HEK293 (cell line): ENCODE measurements at regions not wholly inside any gene's neighbourhood (a gene's known extent, or its start where the extent isn't known, plus 50 kb on each side); places are given as distances from the start of the nearest gene placed in this dataset.

Source experiments
- CTCF ChIA-PET: fragments of 350-600 bp; formaldehyde crosslinking; extraction: SDS; loops from one replicate; lab custom pipeline; 2021; ENCODE audit warnings: antibody characterized with exemption; lab: Yijun Ruan, JAX
- POLR2A ChIA-PET: fragments of 300-600 bp; formaldehyde crosslinking; extraction: SDS; loops from one replicate; lab custom pipeline; 2020; ENCODE audit warnings: antibody characterized with exemption, inconsistent platforms; lab: Yijun Ruan, JAX
- H3K27ac ChIP-seq: fragments of 200-500 bp; sonication (Bioruptor generic); 2 replicates; pipeline ENCODE4 v1.5.1; 2014; ENCODE audit warnings: low read depth, low read length, control low read depth, inconsistent platforms; ENCODE audit errors: extremely low read depth
- H3K36me3 ChIP-seq, 2 experiments: fragments of 200-500 bp in 1 of 2; sonication (Bioruptor generic) in 1 of 2; 1 replicate in 1 of 2; 2 replicates in 1 of 2; pipeline ENCODE4 v1.5.1; 2014 to 2017; ENCODE audit warnings: inconsistent platforms in 2 of 2, low read length in 2 of 2; ENCODE audit not compliant: control insufficient read depth in 2 of 2, insufficient read depth in 1 of 2
- H3K4me1 ChIP-seq: fragments of 200-500 bp; sonication (Bioruptor generic); 2 replicates; pipeline ENCODE4 v1.5.1; 2014; ENCODE audit warnings: mild to moderate bottlenecking, low read length, inconsistent platforms; ENCODE audit not compliant: control insufficient read depth, insufficient read depth
- H3K4me3 ChIP-seq: 2 replicates; pipeline ENCODE4 v1.5.1; 2011; ENCODE audit warnings: low read depth, mild to moderate bottlenecking, control low read depth, low read length, moderate library complexity
- H3K9me3 ChIP-seq: fragments of 200-500 bp; sonication (Bioruptor generic); 2 replicates; pipeline ENCODE4 v1.5.1; 2014; ENCODE audit warnings: low read depth, low read length, inconsistent platforms; ENCODE audit not compliant: control insufficient read depth, insufficient read depth
- GFI1B ChIP-seq: fragments of 450-650 bp; formaldehyde crosslinking; IDR thresholded peaks from 2 replicates; pipeline ENCODE4 v1.5.1; 2016; ENCODE audit warnings: missing biosample characterization, missing genetic modification characterization
- KLF7 ChIP-seq: fragments of 450-650 bp; formaldehyde crosslinking; IDR thresholded peaks from 2 replicates; pipeline ENCODE4 v1.5.1; 2016; ENCODE audit warnings: missing biosample characterization, missing genetic modification characterization, borderline replicate concordance
- RBAK ChIP-seq: fragments of 450-650 bp; formaldehyde crosslinking; IDR thresholded peaks from 2 replicates; pipeline ENCODE4 v1.5.1; 2016; ENCODE audit warnings: missing biosample characterization, missing genetic modification characterization
- ZNF121 ChIP-seq: fragments of 450-650 bp; formaldehyde crosslinking; IDR thresholded peaks from 2 replicates; pipeline ENCODE4 v1.5.1; 2016; ENCODE audit warnings: missing biosample characterization, missing genetic modification characterization
- ZNF140 ChIP-seq: fragments of 450-650 bp; formaldehyde crosslinking; IDR thresholded peaks from 2 replicates; pipeline ENCODE4 v1.5.1; 2016; ENCODE audit warnings: missing biosample characterization, missing genetic modification characterization
- ZNF174 ChIP-seq: fragments of 450-650 bp; formaldehyde crosslinking; IDR thresholded peaks from 2 replicates; pipeline ENCODE4 v1.5.0; 2017; ENCODE audit warnings: missing biosample characterization, mild to moderate bottlenecking, missing genetic modification characterization
- ZNF211 ChIP-seq: fragments of 450-650 bp; formaldehyde crosslinking; IDR thresholded peaks from 2 replicates; pipeline ENCODE4 v1.5.1; 2016; ENCODE audit warnings: low read depth, missing biosample characterization, missing genetic modification characterization
- ZNF266 ChIP-seq: fragments of 450-650 bp; formaldehyde crosslinking; IDR thresholded peaks from 2 replicates; pipeline ENCODE4 v1.5.1; 2016; ENCODE audit warnings: missing biosample characterization, missing genetic modification characterization, low read depth
- ZNF354C ChIP-seq: fragments of 450-650 bp; formaldehyde crosslinking; IDR thresholded peaks from 2 replicates; pipeline ENCODE4 v1.5.1; 2016; ENCODE audit warnings: missing biosample characterization, missing genetic modification characterization, low read depth, borderline replicate concordance
- ZNF362 ChIP-seq: fragments of 450-650 bp; formaldehyde crosslinking; IDR thresholded peaks from 2 replicates; pipeline ENCODE4 v1.5.1; 2016; ENCODE audit warnings: missing biosample characterization, missing genetic modification characterization
- ZNF433 ChIP-seq: fragments of 450-650 bp; formaldehyde crosslinking; IDR thresholded peaks from 2 replicates; pipeline ENCODE4 v1.5.1; 2016; ENCODE audit warnings: missing biosample characterization, missing genetic modification characterization, low read depth
- ZNF521 ChIP-seq: fragments of 450-650 bp; formaldehyde crosslinking; IDR thresholded peaks from 2 replicates; pipeline ENCODE4 v1.5.1; 2017; ENCODE audit warnings: missing biosample characterization, mild to moderate bottlenecking, missing genetic modification characterization
- ZNF571 ChIP-seq: fragments of 450-650 bp; formaldehyde crosslinking; IDR thresholded peaks from 2 replicates; pipeline ENCODE4 v1.5.0; 2017; ENCODE audit warnings: missing biosample characterization, missing genetic modification characterization
- ZNF621 ChIP-seq: fragments of 450-650 bp; formaldehyde crosslinking; IDR thresholded peaks from 2 replicates; pipeline ENCODE4 v1.5.1; 2017; ENCODE audit warnings: missing biosample characterization, missing genetic modification characterization
- ZNF629 ChIP-seq: fragments of 450-650 bp; formaldehyde crosslinking; IDR thresholded peaks from 2 replicates; pipeline ENCODE4 v1.5.1; 2017; ENCODE audit warnings: missing biosample characterization, missing genetic modification characterization
- ZNF654 ChIP-seq: fragments of 450-650 bp; formaldehyde crosslinking; IDR thresholded peaks from 2 replicates; pipeline ENCODE4 v1.5.1; 2016; ENCODE audit warnings: low read depth, missing biosample characterization, missing genetic modification characterization
- TF ChIP-seq, protein P1 (sequence below): fragments of 450-650 bp; IDR thresholded peaks from 2 replicates; pipeline ENCODE4 v1.5.1; 2018; ENCODE audit warnings: missing biosample characterization, mild to moderate bottlenecking, missing genetic modification characterization
- TF ChIP-seq, protein P2 (sequence below): fragments of 450-650 bp; formaldehyde crosslinking; IDR thresholded peaks from 2 replicates; pipeline ENCODE4 v1.5.1; 2016; ENCODE audit warnings: missing biosample characterization, missing genetic modification characterization

DNA sequence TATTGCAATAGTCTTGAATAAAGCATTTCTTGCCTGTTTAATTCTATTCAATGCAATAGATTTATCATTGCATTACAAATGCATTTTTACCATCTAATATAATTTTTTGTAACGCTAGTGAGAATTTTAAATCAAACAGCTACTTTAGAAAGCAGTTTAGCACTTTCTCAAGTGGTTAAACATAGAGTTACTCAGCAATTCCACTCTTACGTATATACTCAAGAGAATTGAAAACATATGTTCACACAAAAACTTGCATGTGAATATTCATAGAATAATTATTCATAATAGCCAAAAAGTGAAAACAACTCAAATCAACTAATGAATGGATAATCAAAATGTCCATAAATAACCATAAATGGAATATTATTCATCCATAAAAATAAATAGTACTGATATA lies 244.7 kb downstream of the TMEM167A start (continued):
- TF ChIP-seq ZNF362 (tag by site-specific recombination), result no peak

DNA sequence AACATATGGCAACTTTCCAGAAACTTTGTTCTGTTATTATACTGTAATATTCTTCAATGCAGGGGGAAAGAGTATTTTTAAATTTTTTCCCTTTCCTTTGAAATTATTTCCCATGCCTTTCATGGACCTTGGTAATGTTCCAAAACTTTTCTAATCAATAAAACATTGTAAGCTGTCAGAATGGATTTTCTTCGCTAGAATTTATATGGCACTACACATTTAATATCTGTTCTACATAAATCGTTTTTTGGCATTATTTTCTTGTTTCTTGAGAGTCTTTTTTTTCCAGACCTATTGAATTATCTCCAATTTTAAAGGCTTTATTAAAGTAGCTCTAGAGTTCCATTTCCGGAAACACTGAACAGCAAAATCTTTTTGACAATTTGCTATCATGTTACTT lies 249.0 kb downstream of the TMEM167A start:
- Histone ChIP-seq H3K4me1 (no peaks in the 10 kb centered on the region), H3K36me3 (no peaks in the 10 kb centered on the region), H3K27ac (no peak overlapping the region), H3K4me3 (no peak overlapping the region), H3K9me3 (no peaks in the 10 kb centered on the region)
- CTCF ChIA-PET, result no interaction called here
- TF ChIP-seq ZNF211, result no peak
- TF ChIP-seq ZNF140 (tag by site-specific recombination), result no peak
- no peak for TF ChIP-seq ZNF521 (tag by site-specific recombination)
- TF ChIP-seq, protein P1, sequence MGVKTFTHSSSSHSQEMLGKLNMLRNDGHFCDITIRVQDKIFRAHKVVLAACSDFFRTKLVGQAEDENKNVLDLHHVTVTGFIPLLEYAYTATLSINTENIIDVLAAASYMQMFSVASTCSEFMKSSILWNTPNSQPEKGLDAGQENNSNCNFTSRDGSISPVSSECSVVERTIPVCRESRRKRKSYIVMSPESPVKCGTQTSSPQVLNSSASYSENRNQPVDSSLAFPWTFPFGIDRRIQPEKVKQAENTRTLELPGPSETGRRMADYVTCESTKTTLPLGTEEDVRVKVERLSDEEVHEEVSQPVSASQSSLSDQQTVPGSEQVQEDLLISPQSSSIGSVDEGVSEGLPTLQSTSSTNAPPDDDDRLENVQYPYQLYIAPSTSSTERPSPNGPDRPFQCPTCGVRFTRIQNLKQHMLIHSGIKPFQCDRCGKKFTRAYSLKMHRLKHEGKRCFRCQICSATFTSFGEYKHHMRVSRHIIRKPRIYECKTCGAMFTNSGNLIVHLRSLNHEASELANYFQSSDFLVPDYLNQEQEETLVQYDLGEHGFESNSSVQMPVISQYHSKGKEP (tag by site-specific recombination), result no peak
- TF ChIP-seq RBAK (tag by site-specific recombination), result no peak
- no peak for TF ChIP-seq KLF7 (tag by site-specific recombination)
- TF ChIP-seq ZNF266 (tag by site-specific recombination), result no peak
- TF ChIP-seq ZNF433, result no peak
- TF ChIP-seq ZNF621, result no peak
- TF ChIP-seq ZNF629 (tag by site-specific recombination), result no peak
- no peak for TF ChIP-seq ZNF121 (tag by site-specific recombination)
- POLR2A ChIA-PET, result no interaction called here

- H3K4me1 ChIP-seq, result no peaks in the 10 kb centered on the region
- CTCF ChIA-PET, result interaction anchor here (0.5 kb wide), 1 partner anchor 568 kb away, joined by 3 read pairs; no protein-coding TSS in a partner anchor
- POLR2A ChIA-PET, result no interaction called here
- no peak overlapping the region for H3K4me3 ChIP-seq
- no peaks in the 10 kb centered on the region for H3K9me3 ChIP-seq
- H3K27ac ChIP-seq, result no peak overlapping the region
- TF ChIP-seq GFI1B (tag by site-specific recombination) (no peak), ZNF654 (tag by site-specific recombination) (no peak), ZNF354C (tag by site-specific recombination) (no peak), ZNF174 (no peak), ZNF571 (tag by site-specific recombination) (no peak), ZNF629 (tag by site-specific recombination) (no peak)
- TF ChIP-seq, protein P2, sequence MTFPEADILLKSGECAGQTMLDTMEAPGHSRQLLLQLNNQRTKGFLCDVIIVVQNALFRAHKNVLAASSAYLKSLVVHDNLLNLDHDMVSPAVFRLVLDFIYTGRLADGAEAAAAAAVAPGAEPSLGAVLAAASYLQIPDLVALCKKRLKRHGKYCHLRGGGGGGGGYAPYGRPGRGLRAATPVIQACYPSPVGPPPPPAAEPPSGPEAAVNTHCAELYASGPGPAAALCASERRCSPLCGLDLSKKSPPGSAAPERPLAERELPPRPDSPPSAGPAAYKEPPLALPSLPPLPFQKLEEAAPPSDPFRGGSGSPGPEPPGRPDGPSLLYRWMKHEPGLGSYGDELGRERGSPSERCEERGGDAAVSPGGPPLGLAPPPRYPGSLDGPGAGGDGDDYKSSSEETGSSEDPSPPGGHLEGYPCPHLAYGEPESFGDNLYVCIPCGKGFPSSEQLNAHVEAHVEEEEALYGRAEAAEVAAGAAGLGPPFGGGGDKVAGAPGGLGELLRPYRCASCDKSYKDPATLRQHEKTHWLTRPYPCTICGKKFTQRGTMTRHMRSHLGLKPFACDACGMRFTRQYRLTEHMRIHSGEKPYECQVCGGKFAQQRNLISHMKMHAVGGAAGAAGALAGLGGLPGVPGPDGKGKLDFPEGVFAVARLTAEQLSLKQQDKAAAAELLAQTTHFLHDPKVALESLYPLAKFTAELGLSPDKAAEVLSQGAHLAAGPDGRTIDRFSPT (tag by site-specific recombination), result no peak
- H3K36me3 ChIP-seq, result no peaks in the 10 kb centered on the region
Measured at GRCh38 chr5:82827651-82828050, 249.5 kb downstream of the TMEM167A start.
